HepG2 (cell line): ENCODE measurements at regions not wholly inside any gene's neighbourhood (a gene's known extent, or its start where the extent isn't known, plus 50 kb on each side); places are given as distances from the start of the nearest gene placed in this dataset.

ENCODE experiments used
- CBX5 ChIP-seq: sonication (generic); formaldehyde crosslinking; IDR thresholded peaks from 2 replicates; pipeline ENCODE4 v1.4.0; 2020; ENCODE audit warnings: missing genetic modification reagents, borderline replicate concordance
- CEBPB ChIP-seq: IDR thresholded peaks from 2 replicates; pipeline ENCODE4 v1.6.1; 2011; ENCODE audit warnings: low read depth, low read length, improper control_type of control experiment, borderline replicate concordance
- EZH2 ChIP-seq: conservative IDR thresholded peaks from 2 replicates; pipeline ENCODE4 v1.6.1; 2012; ENCODE audit warnings: mild to moderate bottlenecking, low read depth, low read length, moderate library complexity
- HINFP ChIP-seq: sonication (generic); formaldehyde crosslinking; IDR thresholded peaks from 2 replicates; pipeline ENCODE4 v1.4.0; 2020; ENCODE audit warnings: low read depth, mild to moderate bottlenecking, missing genetic modification reagents
- JUNB ChIP-seq: sonication (generic); formaldehyde crosslinking; IDR thresholded peaks from 2 replicates; pipeline ENCODE4 v1.8.0; 2022; ENCODE audit warnings: missing genetic modification reagents, mild to moderate bottlenecking, borderline replicate concordance
- KDM5B ChIP-seq: sonication (generic); formaldehyde crosslinking; IDR thresholded peaks from 2 replicates; pipeline ENCODE4 v1.4.0; 2020; ENCODE audit warnings: missing genetic modification reagents, mild to moderate bottlenecking, borderline replicate concordance
- POLR2A ChIP-seq, 2 experiments: IDR thresholded peaks; 2 replicates each; pipeline ENCODE4 v1.6.1; 2011; ENCODE audit warnings: low read depth in 2 of 2, low read length in 2 of 2, mild to moderate bottlenecking in 1 of 2, moderate library complexity in 1 of 2; ENCODE audit not compliant: insufficient read depth in 1 of 2
- PRDM10 ChIP-seq: sonication (generic); formaldehyde crosslinking; IDR thresholded peaks from 2 replicates; pipeline ENCODE4 v1.4.0; 2020; ENCODE audit warnings: low read depth, missing genetic modification reagents
- RXRA ChIP-seq: sonication (generic); formaldehyde crosslinking; IDR thresholded peaks from 2 replicates; pipeline ENCODE4 v1.5.1; 2020; ENCODE audit warnings: missing genetic modification reagents
- SMAD1 ChIP-seq: sonication (generic); formaldehyde crosslinking; IDR thresholded peaks from 2 replicates; pipeline ENCODE4 v1.4.0; 2020; ENCODE audit warnings: missing genetic modification reagents, low read depth, mild to moderate bottlenecking, borderline replicate concordance
- SP1 ChIP-seq, 2 experiments: fragments of 450-650 bp in 1 of 2; sonication (generic) in 1 of 2; formaldehyde crosslinking in 1 of 2; IDR thresholded peaks; 2 replicates each; pipeline versions ENCODE4 v1.4.0 to v1.6.1; 2016 to 2020; ENCODE audit warnings: missing genetic modification reagents in 1 of 2
- ZZZ3 ChIP-seq: sonication (generic); formaldehyde crosslinking; IDR thresholded peaks from 2 replicates; pipeline ENCODE4 v1.4.0; 2020; ENCODE audit warnings: missing genetic modification reagents, mild to moderate bottlenecking, borderline replicate concordance
- TF ChIP-seq, protein P1 (sequence below): sonication (generic); formaldehyde crosslinking; IDR thresholded peaks from 2 replicates; pipeline ENCODE4 v1.4.0; 2020; ENCODE audit warnings: missing genetic modification reagents, low read depth, mild to moderate bottlenecking, borderline replicate concordance
- TF ChIP-seq, protein P2 (sequence below): sonication (generic); formaldehyde crosslinking; IDR thresholded peaks from 2 replicates; pipeline ENCODE4 v1.5.0; 2020; ENCODE audit warnings: mild to moderate bottlenecking, missing genetic modification reagents, moderate library complexity

- no peak for TF ChIP-seq SP1 (IDR thresholded peaks at IDR 0.05)
- TF ChIP-seq SP1 (CRISPR knock-in tag; IDR thresholded peaks at IDR 0.05) = no peak
- TF ChIP-seq EZH2 = no peak
- TF ChIP-seq HINFP (CRISPR knock-in tag) = no peak
- TF ChIP-seq, protein P1, sequence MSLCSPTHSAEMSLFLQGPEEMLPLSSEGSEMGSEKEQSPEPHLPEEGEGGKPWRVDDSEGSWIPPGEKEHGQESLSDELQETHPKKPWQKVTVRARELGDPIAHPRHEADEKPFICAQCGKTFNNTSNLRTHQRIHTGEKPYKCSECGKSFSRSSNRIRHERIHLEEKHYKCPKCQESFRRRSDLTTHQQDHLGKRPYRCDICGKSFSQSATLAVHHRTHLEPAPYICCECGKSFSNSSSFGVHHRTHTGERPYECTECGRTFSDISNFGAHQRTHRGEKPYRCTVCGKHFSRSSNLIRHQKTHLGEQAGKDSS (CRISPR knock-in tag) = no peak
- TF ChIP-seq, protein P2, sequence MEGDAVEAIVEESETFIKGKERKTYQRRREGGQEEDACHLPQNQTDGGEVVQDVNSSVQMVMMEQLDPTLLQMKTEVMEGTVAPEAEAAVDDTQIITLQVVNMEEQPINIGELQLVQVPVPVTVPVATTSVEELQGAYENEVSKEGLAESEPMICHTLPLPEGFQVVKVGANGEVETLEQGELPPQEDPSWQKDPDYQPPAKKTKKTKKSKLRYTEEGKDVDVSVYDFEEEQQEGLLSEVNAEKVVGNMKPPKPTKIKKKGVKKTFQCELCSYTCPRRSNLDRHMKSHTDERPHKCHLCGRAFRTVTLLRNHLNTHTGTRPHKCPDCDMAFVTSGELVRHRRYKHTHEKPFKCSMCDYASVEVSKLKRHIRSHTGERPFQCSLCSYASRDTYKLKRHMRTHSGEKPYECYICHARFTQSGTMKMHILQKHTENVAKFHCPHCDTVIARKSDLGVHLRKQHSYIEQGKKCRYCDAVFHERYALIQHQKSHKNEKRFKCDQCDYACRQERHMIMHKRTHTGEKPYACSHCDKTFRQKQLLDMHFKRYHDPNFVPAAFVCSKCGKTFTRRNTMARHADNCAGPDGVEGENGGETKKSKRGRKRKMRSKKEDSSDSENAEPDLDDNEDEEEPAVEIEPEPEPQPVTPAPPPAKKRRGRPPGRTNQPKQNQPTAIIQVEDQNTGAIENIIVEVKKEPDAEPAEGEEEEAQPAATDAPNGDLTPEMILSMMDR (CRISPR knock-in tag) = no peak
- TF ChIP-seq RXRA = no peak
- TF ChIP-seq SMAD1 = no peak
- no peak for TF ChIP-seq CBX5 (CRISPR knock-in tag)
- TF ChIP-seq POLR2A (IDR thresholded peaks at IDR 0.05; ENCODE audit: insufficient read depth in 1 of 2, low read depth in 2 of 2, low read length in 2 of 2) = no peak
- no peak for TF ChIP-seq CEBPB
- no peak for TF ChIP-seq ZZZ3 (CRISPR knock-in tag)
- no peak for TF ChIP-seq PRDM10 (CRISPR knock-in tag)
- no peak for TF ChIP-seq JUNB
- no peak for TF ChIP-seq KDM5B (CRISPR knock-in tag)
These were observed 716.5 kb upstream of the PRR20A start for GRCh38 chr13:56424246-56424645.
